Esophagus (tissue), 2 donors: ENCODE measurements at regions not wholly inside any gene's neighbourhood (a gene's known extent, or its start where the extent isn't known, plus 50 kb on each side); places are given as distances from the start of the nearest gene placed in this dataset.
"Not testable (repeated sequence)": the region's sequence is repeated elsewhere in the genome, so short reads cannot be mapped to it uniquely, and the experiment has no call there.

ENCODE experiments used
- H3K27ac ChIP-seq, 2 donors: one replicate each; pipeline ENCODE4 v1.5.1; 2013; ENCODE audit warnings: low read depth in 2 of 2, mild to moderate bottlenecking in 2 of 2, inconsistent platforms in 1 of 2, low read length in 1 of 2, moderate library complexity in 1 of 2
- H3K27me3 ChIP-seq, 2 donors: one replicate each; pipeline ENCODE4 v1.6.1; 2013; ENCODE audit warnings: low read length in 2 of 2, control low read depth in 1 of 2, mild to moderate bottlenecking in 1 of 2; ENCODE audit not compliant: insufficient read depth in 2 of 2, control insufficient read depth in 1 of 2
- H3K36me3 ChIP-seq, 2 donors: one replicate each; pipeline ENCODE4 v1.6.1; 2013; ENCODE audit warnings: low read length in 1 of 2; ENCODE audit not compliant: control insufficient read depth in 2 of 2, insufficient read depth in 2 of 2
- H3K4me1 ChIP-seq, 2 donors: one replicate each; pipeline ENCODE4 v1.6.1; 2013; ENCODE audit warnings: low read length in 1 of 2; ENCODE audit not compliant: control insufficient read depth in 2 of 2, insufficient read depth in 2 of 2
- H3K4me3 ChIP-seq, 2 donors: one replicate each; pipeline ENCODE4 v1.5.1; 2013; ENCODE audit warnings: low read length in 2 of 2, mild to moderate bottlenecking in 2 of 2, low read depth in 1 of 2, moderate library complexity in 1 of 2
- H3K9me3 ChIP-seq, 2 donors: one replicate each; pipeline ENCODE4 v1.6.1; 2013; ENCODE audit warnings: mild to moderate bottlenecking in 2 of 2, low read depth in 1 of 2, low read length in 1 of 2, moderate library complexity in 1 of 2; ENCODE audit not compliant: control insufficient read depth in 2 of 2, insufficient read depth in 1 of 2
- WGBS, 2 donors: extraction: QIAGEN DNeasy Blood & Tissue Kit; methylation state at CpG; one replicate each; pipeline ENCODE4 v1.1.7; 2013; 5-methylcytosine and 5-hydroxymethylcytosine counted together
- donor health status: healthy with polysubstance abuse.
- donor health status: Bipolar disorder and iron deficiency.

GRCh38 chr14:71558943-71559342, 373.3 kb upstream of the RGS6 start:
- H3K27me3 ChIP-seq, H3K9me3 ChIP-seq, H3K4me3 ChIP-seq, H3K27ac ChIP-seq, H3K36me3 ChIP-seq, H3K4me1 ChIP-seq: not testable (repeated sequence)
- 97 to 99% methylated on average over 10 of the region's 10 CpGs for WGBS, 2 donors

GRCh38 chr14:71560751-71561150, 371.5 kb upstream of the RGS6 start:
- Histone ChIP-seq H3K36me3 (no peaks in the 10 kb centered on the region), H3K9me3 (no peaks in the 10 kb centered on the region)

GRCh38 chr14:71563492-71564153, 368.6 kb upstream of the RGS6 start:
- no peak overlapping the region for H3K4me3 ChIP-seq
- no peaks in the 10 kb centered on the region for H3K27me3 ChIP-seq
- no peaks in the 10 kb centered on the region for H3K9me3 ChIP-seq
- no peaks in the 10 kb centered on the region for H3K4me1 ChIP-seq
- H3K27ac ChIP-seq = no peak overlapping the region
- no peaks in the 10 kb centered on the region for H3K36me3 ChIP-seq
- 64% methylated on average over 3 of the region's 3 CpGs for WGBS, 2 donors

More at GRCh38 chr14:71560751-71561150, 371.5 kb upstream of the RGS6 start:
- Histone ChIP-seq H3K4me1 (peaks cover 0 to 1% of the 10 kb centered on the region in 2 donors), H3K4me3 (no peak overlapping the region), H3K27me3 (no peaks in the 10 kb centered on the region), H3K27ac (no peak overlapping the region)

GRCh38 chr14:71566276-71566675, 366.0 kb upstream of the RGS6 start:
- 54 to 57% methylated on average over 4 of the region's 4 CpGs for WGBS, 2 donors
- no peaks in the 10 kb centered on the region for H3K4me1 ChIP-seq
- H3K27ac ChIP-seq = no peak overlapping the region
- H3K36me3 ChIP-seq = no peaks in the 10 kb centered on the region
- H3K27me3 ChIP-seq = no peaks in the 10 kb centered on the region
- H3K4me3 ChIP-seq = no peak overlapping the region
- no peaks in the 10 kb centered on the region for H3K9me3 ChIP-seq

- H3K4me3 ChIP-seq, H3K27me3 ChIP-seq, H3K9me3 ChIP-seq, H3K4me1 ChIP-seq, H3K36me3 ChIP-seq, H3K27ac ChIP-seq: not testable (repeated sequence)
- 94 to 98% methylated on average over 2 of the region's 2 CpGs for WGBS, 2 donors
These were observed 364.6 kb upstream of the RGS6 start for GRCh38 chr14:71567499-71568133.

- H3K27me3 ChIP-seq = no peaks in the 10 kb centered on the region
- 46 to 57% methylated on average over 2 of the region's 2 CpGs for WGBS, 2 donors
- H3K4me3 ChIP-seq = no peak overlapping the region
- no peaks in the 10 kb centered on the region for H3K4me1 ChIP-seq
- no peaks in the 10 kb centered on the region for H3K9me3 ChIP-seq
- H3K36me3 ChIP-seq = no peaks in the 10 kb centered on the region
- H3K27ac ChIP-seq = no peak overlapping the region
These were observed 357.3 kb upstream of the RGS6 start for GRCh38 chr14:71574976-71575375.

- H3K4me1 ChIP-seq = no peaks in the 10 kb centered on the region
- no peaks in the 10 kb centered on the region for H3K27me3 ChIP-seq
- H3K27ac ChIP-seq = no peak overlapping the region
- no peaks in the 10 kb centered on the region for H3K9me3 ChIP-seq
- no peaks in the 10 kb centered on the region for H3K36me3 ChIP-seq
- 96 to 100% methylated on average over 2 of the region's 2 CpGs for WGBS, 2 donors
- H3K4me3 ChIP-seq = no peak overlapping the region
These were observed 355.8 kb upstream of the RGS6 start for GRCh38 chr14:71576472-71576871.

GRCh38 chr14:71579331-71579730, 352.9 kb upstream of the RGS6 start:
- Histone ChIP-seq H3K27me3 (no peaks in the 10 kb centered on the region), H3K4me3 (no peak overlapping the region), H3K9me3 (no peaks in the 10 kb centered on the region), H3K36me3 (no peaks in the 10 kb centered on the region), H3K4me1 (no peaks in the 10 kb centered on the region), H3K27ac (no peak overlapping the region)
- 85 to 86% methylated on average over 3 of the region's 3 CpGs for WGBS, 2 donors

- no peak overlapping the region for H3K27ac ChIP-seq
- H3K4me3 ChIP-seq = no peak overlapping the region
- peaks cover 0 to 3% of the 10 kb centered on the region in 2 donors for H3K4me1 ChIP-seq
- WGBS, 2 donors = 83 to 96% methylated on average over 1 of the region's 1 CpG
- H3K36me3 ChIP-seq = no peaks in the 10 kb centered on the region
- H3K27me3 ChIP-seq = no peaks in the 10 kb centered on the region
- H3K9me3 ChIP-seq = no peaks in the 10 kb centered on the region
These were observed 349.5 kb upstream of the RGS6 start for GRCh38 chr14:71582705-71583104.

GRCh38 chr14:71583194-71583593, 349.0 kb upstream of the RGS6 start:
- Histone ChIP-seq H3K27me3 (no peaks in the 10 kb centered on the region), H3K4me3 (no peak overlapping the region), H3K4me1 (peaks cover 0 to 3% of the 10 kb centered on the region in 2 donors), H3K27ac (no peak overlapping the region), H3K9me3 (no peaks in the 10 kb centered on the region), H3K36me3 (no peaks in the 10 kb centered on the region)
- 79 to 87% methylated on average over 2 of the region's 2 CpGs for WGBS, 2 donors
